ENCODE measurements at regions not wholly inside any gene's neighbourhood (a gene's known extent, or its start where the extent isn't known, plus 50 kb on each side); places are given as distances from the start of the nearest gene placed in this dataset.

DNA sequence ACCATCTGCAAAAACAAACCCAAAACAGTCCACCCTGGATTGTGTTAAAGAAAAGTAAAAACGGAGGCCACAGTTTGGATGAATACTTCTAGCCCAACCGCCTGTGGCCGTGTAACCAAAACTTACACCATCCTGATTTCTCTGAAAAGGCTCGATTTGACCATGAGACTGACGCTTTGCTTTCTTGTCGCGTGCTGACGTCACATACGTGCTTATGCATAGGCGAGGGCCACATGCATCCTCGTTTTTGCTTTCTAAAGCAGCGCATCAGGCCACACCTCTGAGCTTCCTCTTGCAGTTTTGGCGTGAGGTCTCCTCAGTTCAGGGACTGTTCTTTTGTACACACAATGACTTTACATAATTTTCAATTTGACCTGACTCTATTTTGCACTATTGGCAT is 526.6 kb downstream of the GLRX3 start:
- H3K9ac ChIP-seq (ENCODE audit: insufficient read depth in 1 of 2, low read length in 2 of 2) = no peak overlapping the region
- H3K27ac ChIP-seq (ENCODE audit: low read depth in 1 of 2, low read length in 1 of 2) = no peak overlapping the region
- H3K4me3 ChIP-seq = no peak overlapping the region
- DNase-seq (no peak), ATAC-seq (ENCODE audit: insufficient read depth, low FRiP score) (no peak)
- WGBS, 2 donors = 86 to 87% methylated on average over 13 of the region's 13 CpGs
- H3K27me3 ChIP-seq (ENCODE audit: control insufficient read depth in 3 of 3, insufficient read depth in 3 of 3, low read length in 2 of 3) = no peaks in the 10 kb centered on the region
- no peaks in the 10 kb centered on the region for H3K4me1 ChIP-seq (ENCODE audit: control insufficient read depth in 5 of 5, insufficient read depth in 5 of 5, low read length in 5 of 5)
- H3K36me3 ChIP-seq (ENCODE audit: control insufficient read depth in 4 of 4, insufficient read depth in 4 of 4, low read length in 4 of 4) = no peaks in the 10 kb centered on the region
- TF ChIP-seq, protein P1, sequence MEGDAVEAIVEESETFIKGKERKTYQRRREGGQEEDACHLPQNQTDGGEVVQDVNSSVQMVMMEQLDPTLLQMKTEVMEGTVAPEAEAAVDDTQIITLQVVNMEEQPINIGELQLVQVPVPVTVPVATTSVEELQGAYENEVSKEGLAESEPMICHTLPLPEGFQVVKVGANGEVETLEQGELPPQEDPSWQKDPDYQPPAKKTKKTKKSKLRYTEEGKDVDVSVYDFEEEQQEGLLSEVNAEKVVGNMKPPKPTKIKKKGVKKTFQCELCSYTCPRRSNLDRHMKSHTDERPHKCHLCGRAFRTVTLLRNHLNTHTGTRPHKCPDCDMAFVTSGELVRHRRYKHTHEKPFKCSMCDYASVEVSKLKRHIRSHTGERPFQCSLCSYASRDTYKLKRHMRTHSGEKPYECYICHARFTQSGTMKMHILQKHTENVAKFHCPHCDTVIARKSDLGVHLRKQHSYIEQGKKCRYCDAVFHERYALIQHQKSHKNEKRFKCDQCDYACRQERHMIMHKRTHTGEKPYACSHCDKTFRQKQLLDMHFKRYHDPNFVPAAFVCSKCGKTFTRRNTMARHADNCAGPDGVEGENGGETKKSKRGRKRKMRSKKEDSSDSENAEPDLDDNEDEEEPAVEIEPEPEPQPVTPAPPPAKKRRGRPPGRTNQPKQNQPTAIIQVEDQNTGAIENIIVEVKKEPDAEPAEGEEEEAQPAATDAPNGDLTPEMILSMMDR (IDR thresholded peaks at IDR 0.05; ENCODE audit: control extremely low read depth, extremely low read depth) = no peak
- peaks cover 0 to 2% (median 0%) of the 10 kb centered on the region in 4 donors for H3K9me3 ChIP-seq (ENCODE audit: control insufficient read depth in 4 of 4, insufficient read depth in 3 of 4, low read length in 3 of 4)

DNA sequence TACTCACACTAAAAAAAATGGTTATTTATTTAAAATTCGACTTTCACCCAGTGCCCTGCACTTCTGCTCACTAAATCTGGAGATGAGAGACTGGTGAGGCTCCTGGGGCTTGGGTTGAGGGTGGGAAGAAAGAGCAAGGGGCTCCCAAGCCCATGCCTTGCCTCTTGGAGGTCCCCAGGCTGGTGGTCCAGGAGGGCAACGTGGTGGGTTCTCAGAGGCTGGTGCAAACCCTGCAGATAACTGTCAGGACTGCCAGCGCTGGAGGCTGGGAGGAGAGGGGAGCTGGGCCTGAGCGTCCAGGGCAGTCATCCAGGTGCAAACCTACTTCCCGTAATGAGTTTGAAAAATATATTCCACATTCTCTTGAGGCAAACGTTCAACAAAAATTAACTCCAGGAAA is 528.3 kb downstream of the GLRX3 start:
- Histone ChIP-seq H3K27me3 (ENCODE audit: control insufficient read depth in 3 of 3, insufficient read depth in 3 of 3, low read length in 2 of 3) (no peaks in the 10 kb centered on the region), H3K4me1 (ENCODE audit: control insufficient read depth in 5 of 5, insufficient read depth in 5 of 5, low read length in 5 of 5) (no peaks in the 10 kb centered on the region), H3K9ac (ENCODE audit: insufficient read depth in 1 of 2, low read length in 2 of 2) (no peak overlapping the region), H3K27ac (ENCODE audit: low read depth in 1 of 2, low read length in 1 of 2) (no peak overlapping the region), H3K36me3 (ENCODE audit: control insufficient read depth in 4 of 4, insufficient read depth in 4 of 4, low read length in 4 of 4) (no peaks in the 10 kb centered on the region), H3K4me3 (no peak overlapping the region), H3K9me3 (ENCODE audit: control insufficient read depth in 4 of 4, insufficient read depth in 3 of 4, low read length in 3 of 4) (peaks cover 0 to 2% (median 0%) of the 10 kb centered on the region in 4 donors)
- DNase-seq = no peak
- TF ChIP-seq, protein P1 (IDR thresholded peaks at IDR 0.05; ENCODE audit: control extremely low read depth, extremely low read depth) = no peak
- WGBS, 2 donors = 78 to 80% methylated on average over 6 of the region's 6 CpGs
- no peak for ATAC-seq (ENCODE audit: insufficient read depth, low FRiP score)

DNA sequence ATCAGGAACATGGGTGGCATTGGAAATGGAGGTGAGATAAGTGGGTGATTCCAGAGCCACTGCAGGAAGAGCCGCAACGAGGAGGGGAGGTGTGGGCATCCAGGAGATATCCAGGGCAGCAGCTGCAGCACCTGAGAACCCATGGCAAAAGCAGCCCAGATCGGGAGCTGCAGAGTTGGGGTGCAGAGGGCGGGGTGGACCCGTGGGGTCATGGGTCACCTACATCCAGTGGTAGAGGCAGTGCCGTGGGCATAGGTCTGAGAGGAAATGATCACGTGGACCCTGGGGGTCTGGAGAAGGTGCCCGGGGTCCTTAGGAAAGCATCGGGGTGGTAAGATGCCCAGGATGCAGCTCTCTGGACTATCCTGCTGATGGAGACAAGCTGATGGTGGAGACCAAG is 530.0 kb downstream of the GLRX3 start:
- no peaks in the 10 kb centered on the region for H3K36me3 ChIP-seq (ENCODE audit: control insufficient read depth in 4 of 4, insufficient read depth in 4 of 4, low read length in 4 of 4)
- ATAC-seq (ENCODE audit: insufficient read depth, low FRiP score) = no peak
- H3K4me3 ChIP-seq = no peak overlapping the region
- no peaks in the 10 kb centered on the region for H3K27me3 ChIP-seq (ENCODE audit: control insufficient read depth in 3 of 3, insufficient read depth in 3 of 3, low read length in 2 of 3)
- TF ChIP-seq, protein P1 (IDR thresholded peaks at IDR 0.05; ENCODE audit: control extremely low read depth, extremely low read depth) = no peak
- no peak overlapping the region for H3K27ac ChIP-seq (ENCODE audit: low read depth in 1 of 2, low read length in 1 of 2)
- peaks cover 0 to 2% (median 0%) of the 10 kb centered on the region in 4 donors for H3K9me3 ChIP-seq (ENCODE audit: control insufficient read depth in 4 of 4, insufficient read depth in 3 of 4, low read length in 3 of 4)
- no peak for DNase-seq
- no peak overlapping the region for H3K9ac ChIP-seq (ENCODE audit: insufficient read depth in 1 of 2, low read length in 2 of 2)
- H3K4me1 ChIP-seq (ENCODE audit: control insufficient read depth in 5 of 5, insufficient read depth in 5 of 5, low read length in 5 of 5) = no peaks in the 10 kb centered on the region
- WGBS, 2 donors = 91 to 93% methylated on average over 8 to 9 of the region's 9 CpGs

DNA sequence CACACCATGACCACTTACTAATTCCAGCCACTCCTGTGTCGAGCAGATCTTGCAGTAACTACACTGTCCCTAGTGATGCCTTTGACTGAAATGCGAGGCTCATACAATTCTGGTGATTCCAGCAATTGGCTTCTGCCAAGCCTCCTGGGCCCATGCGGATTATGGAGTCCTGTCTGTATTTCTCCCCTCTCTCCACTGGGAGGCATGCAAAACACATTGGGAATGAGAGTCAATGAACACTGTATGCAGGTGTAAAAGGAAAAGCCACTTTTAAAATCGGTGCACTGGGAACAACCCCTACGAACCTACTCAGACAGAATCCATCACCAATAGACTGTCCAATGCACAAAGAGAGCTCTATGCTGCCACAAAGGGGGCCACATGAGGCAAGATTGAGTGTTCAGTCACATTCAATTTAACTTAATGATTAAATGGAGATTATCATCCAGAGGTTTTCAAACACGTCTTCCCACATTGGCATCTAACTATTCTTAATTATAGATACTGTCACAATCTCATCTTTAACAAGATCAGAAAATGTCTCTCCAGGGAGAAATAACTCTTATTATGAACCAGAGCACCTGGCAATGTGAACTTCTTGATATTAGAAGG is 550.6 kb downstream of the GLRX3 start:
- no peak overlapping the region for H3K9ac ChIP-seq (ENCODE audit: insufficient read depth in 1 of 2, low read length in 2 of 2)
- no peaks in the 10 kb centered on the region for H3K4me1 ChIP-seq (ENCODE audit: control insufficient read depth in 5 of 5, insufficient read depth in 5 of 5, low read length in 5 of 5)
- TF ChIP-seq, protein P1 (IDR thresholded peaks at IDR 0.05; ENCODE audit: control extremely low read depth, extremely low read depth) = no peak
- H3K27me3 ChIP-seq (ENCODE audit: control insufficient read depth in 3 of 3, insufficient read depth in 3 of 3, low read length in 2 of 3) = no peaks in the 10 kb centered on the region
- H3K9me3 ChIP-seq (ENCODE audit: control insufficient read depth in 4 of 4, insufficient read depth in 3 of 4, low read length in 3 of 4) = peaks cover 0 to 8% (median 0%) of the 10 kb centered on the region in 4 donors
- ATAC-seq (ENCODE audit: insufficient read depth, low FRiP score) (no peak), DNase-seq (peak in 2 of 3 donors; percentile 44 to 49)
- no peak overlapping the region for H3K27ac ChIP-seq (ENCODE audit: low read depth in 1 of 2, low read length in 1 of 2)
- no peak overlapping the region for H3K4me3 ChIP-seq
- 36 to 49% methylated on average over 6 of the region's 6 CpGs for WGBS, 2 donors
- H3K36me3 ChIP-seq (ENCODE audit: control insufficient read depth in 4 of 4, insufficient read depth in 4 of 4, low read length in 4 of 4) = no peaks in the 10 kb centered on the region
